GM12864 (cell line): ENCODE measurements at regions not wholly inside any gene's neighbourhood (a gene's known extent, or its start where the extent isn't known, plus 50 kb on each side); places are given as distances from the start of the nearest gene placed in this dataset.

Experiments
- DNase-seq: peaks from one replicate; pipeline ENCODE4 v3.0.0-alpha.2; 2011; ENCODE audit warnings: low read depth
- H3K4me3 ChIP-seq: 2 replicates; pipeline ENCODE4 v1.5.1; 2011; ENCODE audit warnings: mild to moderate bottlenecking, low read depth, low read length, control low read depth
- TF ChIP-seq, protein P1 (sequence below): IDR thresholded peaks from 2 replicates; pipeline ENCODE4 v1.5.1; 2011; ENCODE audit warnings: low read depth, mild to moderate bottlenecking, moderate library complexity, low read length, control low read depth, inconsistent platforms; ENCODE audit errors: missing control alignments

GRCh38 chr5:91256142-91256524, 127.0 kb downstream of the ARRDC3 start:
- DNase-seq: no peak
- TF ChIP-seq, protein P1, sequence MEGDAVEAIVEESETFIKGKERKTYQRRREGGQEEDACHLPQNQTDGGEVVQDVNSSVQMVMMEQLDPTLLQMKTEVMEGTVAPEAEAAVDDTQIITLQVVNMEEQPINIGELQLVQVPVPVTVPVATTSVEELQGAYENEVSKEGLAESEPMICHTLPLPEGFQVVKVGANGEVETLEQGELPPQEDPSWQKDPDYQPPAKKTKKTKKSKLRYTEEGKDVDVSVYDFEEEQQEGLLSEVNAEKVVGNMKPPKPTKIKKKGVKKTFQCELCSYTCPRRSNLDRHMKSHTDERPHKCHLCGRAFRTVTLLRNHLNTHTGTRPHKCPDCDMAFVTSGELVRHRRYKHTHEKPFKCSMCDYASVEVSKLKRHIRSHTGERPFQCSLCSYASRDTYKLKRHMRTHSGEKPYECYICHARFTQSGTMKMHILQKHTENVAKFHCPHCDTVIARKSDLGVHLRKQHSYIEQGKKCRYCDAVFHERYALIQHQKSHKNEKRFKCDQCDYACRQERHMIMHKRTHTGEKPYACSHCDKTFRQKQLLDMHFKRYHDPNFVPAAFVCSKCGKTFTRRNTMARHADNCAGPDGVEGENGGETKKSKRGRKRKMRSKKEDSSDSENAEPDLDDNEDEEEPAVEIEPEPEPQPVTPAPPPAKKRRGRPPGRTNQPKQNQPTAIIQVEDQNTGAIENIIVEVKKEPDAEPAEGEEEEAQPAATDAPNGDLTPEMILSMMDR: no peak

DNA sequence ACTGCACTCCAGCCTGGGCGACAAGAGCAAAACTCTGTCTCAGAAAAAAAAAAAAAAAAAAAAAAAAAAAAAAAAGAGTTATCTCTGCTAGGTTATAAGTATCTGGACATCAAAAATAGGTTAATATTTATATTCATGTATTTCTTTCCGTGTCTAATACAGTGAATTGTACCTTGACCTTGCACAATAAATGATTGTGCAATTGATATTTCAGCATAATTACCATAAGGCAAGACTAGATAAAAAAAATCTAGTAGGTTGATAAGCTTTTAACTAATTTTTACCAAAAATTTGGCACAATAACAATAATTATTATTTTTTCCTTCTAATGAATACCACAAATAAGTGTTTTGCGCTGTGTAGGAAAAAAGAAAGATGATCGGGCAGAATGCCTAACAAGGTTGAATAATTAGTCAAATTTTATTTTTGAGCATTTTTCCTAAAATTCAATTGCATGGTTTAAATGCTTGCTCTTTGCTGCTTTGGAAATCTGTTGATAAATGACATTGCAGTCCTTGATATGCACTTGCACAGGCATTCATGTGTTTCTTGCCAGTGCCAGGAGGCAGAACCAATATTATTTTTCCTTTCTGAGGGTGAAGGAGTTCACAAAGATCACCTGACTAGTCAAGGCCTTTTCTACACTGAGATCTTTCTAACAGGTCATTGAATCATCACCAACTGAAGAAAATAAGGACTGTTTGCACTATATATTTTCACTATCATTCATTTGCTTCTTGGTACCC, 127.5 kb downstream of the ARRDC3 start:
- no peak overlapping the region for H3K4me3 ChIP-seq
- DNase-seq: no peak
- TF ChIP-seq, protein P1: no peak

More at GRCh38 chr5:91256142-91256524, 127.0 kb downstream of the ARRDC3 start:
- no peak overlapping the region for H3K4me3 ChIP-seq

GRCh38 chr5:91252916-91253315, 130.2 kb downstream of the ARRDC3 start:
- TF ChIP-seq, protein P1: no peak
- no peak for DNase-seq
- H3K4me3 ChIP-seq: no peak overlapping the region

GRCh38 chr5:91245871-91246270, 137.2 kb downstream of the ARRDC3 start:
- no peak for DNase-seq
- TF ChIP-seq, protein P1: no peak
- H3K4me3 ChIP-seq: no peak overlapping the region

GRCh38 chr5:91245074-91245452, 138.1 kb downstream of the ARRDC3 start:
- no peak overlapping the region for H3K4me3 ChIP-seq
- DNase-seq: no peak
- TF ChIP-seq, protein P1: no peak

GRCh38 chr5:91244380-91245073, 138.6 kb downstream of the ARRDC3 start:
- no peak overlapping the region for H3K4me3 ChIP-seq
- TF ChIP-seq, protein P1: no peak
- DNase-seq: no peak

- TF ChIP-seq, protein P1: no peak
- no peak for DNase-seq
- H3K4me3 ChIP-seq: no peak overlapping the region
These were observed 139.3 kb downstream of the ARRDC3 start for GRCh38 chr5:91243852-91244251.
